ENCODE measurements at regions not wholly inside any gene's neighbourhood (a gene's known extent, or its start where the extent isn't known, plus 50 kb on each side); places are given as distances from the start of the nearest gene placed in this dataset.
"Not testable (repeated sequence)": the region's sequence is repeated elsewhere in the genome, so short reads cannot be mapped to it uniquely, and the experiment has no call there.

GRCh38 chr3:153624310-153625030 is 462.4 kb downstream of the RAP2B start:
- DNase-seq, result no peak

- no peak for DNase-seq
Observed at GRCh38 chr3:153625506-153625905, 463.5 kb downstream of the RAP2B start.

DNA sequence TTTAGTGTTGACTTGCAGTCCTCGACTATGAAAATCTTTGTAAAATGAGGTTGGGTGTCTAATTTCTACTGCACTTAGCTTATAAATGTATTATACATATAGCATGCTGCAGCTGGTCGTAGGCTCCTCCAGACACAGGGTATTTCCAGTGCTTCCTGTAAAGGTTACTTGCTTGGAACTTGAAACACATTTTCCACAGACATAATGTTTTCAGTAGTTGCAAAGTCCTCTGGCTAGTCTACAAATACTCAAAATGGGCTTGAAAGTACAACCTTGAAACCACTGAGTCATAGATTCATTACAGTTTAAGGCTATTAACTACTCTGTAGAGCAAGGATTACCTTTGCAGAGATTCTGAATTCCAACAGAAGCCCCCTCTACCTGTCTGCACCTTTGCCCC is 464.1 kb downstream of the RAP2B start:
- DNase-seq, result no peak

DNA sequence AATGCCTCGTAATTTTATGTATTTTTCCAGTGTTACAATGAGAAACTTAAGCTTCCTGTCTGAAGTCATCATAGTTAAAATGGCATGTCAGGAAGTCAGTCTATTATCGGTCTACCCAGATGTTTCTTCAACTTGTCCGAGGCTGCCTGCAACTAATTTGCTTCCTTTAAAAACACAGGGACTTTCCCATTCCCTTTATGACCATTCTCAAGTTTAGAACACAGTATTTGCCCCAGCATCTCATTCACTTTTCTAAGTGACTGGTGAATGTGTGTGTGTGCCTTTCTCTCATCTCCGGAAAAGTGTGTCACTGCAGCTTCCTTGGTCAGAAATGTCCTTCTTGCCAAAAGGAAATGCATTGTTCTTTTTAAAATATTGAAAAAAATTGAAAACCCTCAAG is 466.6 kb downstream of the RAP2B start:
- DNase-seq, result no peak

GRCh38 chr3:153629148-153629547 is 467.1 kb downstream of the RAP2B start:
- no peak for DNase-seq

DNA sequence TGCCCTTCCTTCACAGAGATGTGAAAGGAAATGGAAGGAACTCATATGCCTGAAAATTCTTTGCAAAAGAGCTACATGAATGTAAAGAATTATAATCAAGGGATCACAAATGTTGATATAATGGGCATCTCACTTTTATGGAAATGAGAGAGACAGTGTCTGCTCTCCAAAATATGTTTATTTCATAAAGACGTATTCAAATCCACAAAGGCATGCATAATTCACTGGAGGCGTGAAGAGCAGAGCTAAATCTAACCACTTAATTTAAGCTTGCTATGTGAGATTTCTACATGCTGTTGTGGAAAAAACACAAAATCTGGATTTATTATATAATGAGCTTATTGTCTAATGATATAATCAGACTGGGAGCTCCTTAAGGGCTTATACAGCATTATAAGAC is 469.1 kb downstream of the RAP2B start:
- no peak for DNase-seq

GRCh38 chr3:153631664-153632063 is 469.6 kb downstream of the RAP2B start:
- no peak for DNase-seq

- DNase-seq, result no peak
Observed at GRCh38 chr3:153633407-153633806, 471.4 kb downstream of the RAP2B start.

DNA sequence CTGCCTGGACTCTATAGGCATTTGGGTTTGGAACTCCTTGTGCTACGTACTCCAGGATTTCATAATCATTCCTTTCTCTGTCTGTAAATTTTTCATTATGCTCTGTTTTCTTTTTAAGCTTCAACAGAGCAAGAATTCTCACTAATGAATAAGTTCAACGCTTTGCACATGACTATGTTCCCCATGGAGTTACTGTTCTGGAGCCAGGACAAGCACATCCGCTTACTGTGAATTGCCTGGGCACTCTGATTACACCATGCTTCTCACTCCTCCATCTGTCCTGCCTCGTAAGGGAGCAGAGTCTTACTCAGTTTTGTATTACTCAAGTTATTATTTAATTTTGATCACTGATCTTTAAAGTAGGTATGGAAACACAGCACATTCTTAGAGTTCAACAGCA is 472.7 kb downstream of the RAP2B start:
- DNase-seq, result no peak

DNA sequence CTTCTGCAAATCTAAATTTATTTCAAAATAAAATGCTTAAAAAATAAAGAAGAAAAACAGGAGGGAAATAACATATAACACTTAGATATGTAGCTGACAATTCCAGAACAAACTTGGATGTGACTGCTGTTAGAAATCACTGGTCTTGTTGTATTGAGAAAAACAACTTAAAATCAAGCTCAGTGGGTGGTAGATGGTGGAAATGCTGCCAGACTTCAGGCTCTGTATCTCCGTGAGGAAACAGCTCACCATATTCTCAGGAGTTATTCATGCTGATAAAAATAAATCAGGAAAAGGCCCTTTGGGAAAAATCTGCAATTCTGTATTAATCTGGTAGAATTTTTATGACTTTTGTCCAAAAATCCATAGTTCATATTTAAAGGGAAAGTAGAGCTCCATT is 477.6 kb downstream of the RAP2B start:
- no peak for DNase-seq

GRCh38 chr3:153640689-153641665 is 479.0 kb downstream of the RAP2B start:
- DNase-seq, result no peak

DNA sequence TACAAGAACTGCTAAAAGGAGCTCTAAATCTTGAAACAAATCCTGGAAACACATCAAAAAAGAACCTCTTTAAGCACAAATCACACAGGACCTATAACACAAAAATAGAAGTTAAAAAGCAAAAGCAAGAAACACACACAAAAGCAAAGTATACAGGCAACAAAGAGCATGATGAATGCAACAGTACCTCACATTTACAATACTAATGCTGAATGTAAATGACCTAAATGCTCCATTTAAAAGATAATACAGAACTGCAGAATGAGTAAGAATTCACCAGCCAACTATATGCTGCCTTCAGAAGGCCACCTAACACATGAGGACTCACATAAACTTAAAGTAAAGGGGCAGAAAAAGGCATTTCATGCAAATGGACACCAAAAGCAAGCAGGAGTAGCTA is 478.6 kb upstream of the ARHGEF26 start:
- not testable (repeated sequence) for DNase-seq

- not testable (repeated sequence) for DNase-seq
Observed at GRCh38 chr3:153643471-153643870, 477.7 kb upstream of the ARHGEF26 start.

GRCh38 chr3:153649286-153649839 is 471.8 kb upstream of the ARHGEF26 start:
- DNase-seq, result no peak

DNA sequence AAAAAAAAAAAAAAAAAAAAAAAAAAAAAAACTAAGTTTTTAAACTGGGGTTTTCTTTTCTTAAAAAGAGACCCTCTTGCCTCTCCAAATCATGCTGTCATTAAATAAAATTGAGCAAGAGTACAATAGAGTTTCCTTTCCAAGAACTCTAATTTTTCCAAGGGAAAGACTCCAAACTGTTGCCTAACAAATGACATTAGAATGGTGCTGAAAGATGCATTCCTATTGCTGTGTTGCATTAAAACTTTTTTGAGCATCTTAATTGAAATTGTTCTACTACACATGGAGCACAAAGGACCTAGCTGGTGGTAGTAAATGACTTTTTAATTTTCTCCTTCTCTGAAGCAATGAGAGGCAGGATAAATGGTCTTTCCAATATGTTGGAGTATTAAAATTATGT is 469.1 kb upstream of the ARHGEF26 start:
- peak; percentile 3 for DNase-seq

- no peak for DNase-seq
Observed at GRCh38 chr3:153657046-153657445, 464.1 kb upstream of the ARHGEF26 start.

- DNase-seq, result no peak
Observed at GRCh38 chr3:153657461-153657860, 463.7 kb upstream of the ARHGEF26 start.

GRCh38 chr3:153658136-153658535 is 463.1 kb upstream of the ARHGEF26 start:
- DNase-seq, result peak; percentile 3

- DNase-seq, result peak; percentile 42
Observed at GRCh38 chr3:153666991-153667740, 454.0 kb upstream of the ARHGEF26 start.

- DNase-seq, result no peak
Observed at GRCh38 chr3:153669527-153669926, 451.7 kb upstream of the ARHGEF26 start.

- no peak for DNase-seq
Observed at GRCh38 chr3:153670577-153670976, 450.6 kb upstream of the ARHGEF26 start.

GRCh38 chr3:153673853-153674252 is 447.3 kb upstream of the ARHGEF26 start:
- no peak for DNase-seq

DNA sequence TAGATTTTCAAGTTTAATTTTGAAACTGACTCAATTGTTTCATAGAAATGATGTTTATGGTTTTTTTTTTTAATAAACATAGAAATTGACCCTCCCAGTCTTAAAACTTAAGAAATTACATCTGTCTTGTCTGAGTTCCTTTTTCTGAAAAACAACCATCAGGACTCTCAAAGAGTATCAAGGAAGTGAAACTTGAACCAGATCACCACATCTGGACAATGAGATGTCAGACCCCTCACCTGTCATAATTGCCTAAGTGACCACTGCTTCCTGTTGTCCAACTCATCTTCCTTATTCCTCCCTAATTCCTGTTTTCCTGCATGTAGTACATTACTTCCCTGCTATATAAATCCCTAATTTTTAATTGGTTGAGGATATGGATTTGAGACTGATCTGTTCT is 441.5 kb upstream of the ARHGEF26 start:
- DNase-seq, result no peak
